ENCODE measurements at regions not wholly inside any gene's neighbourhood (a gene's known extent, or its start where the extent isn't known, plus 50 kb on each side); places are given as distances from the start of the nearest gene placed in this dataset.
"Not testable (repeated sequence)": the region's sequence is repeated elsewhere in the genome, so short reads cannot be mapped to it uniquely, and the experiment has no call there.

DNA sequence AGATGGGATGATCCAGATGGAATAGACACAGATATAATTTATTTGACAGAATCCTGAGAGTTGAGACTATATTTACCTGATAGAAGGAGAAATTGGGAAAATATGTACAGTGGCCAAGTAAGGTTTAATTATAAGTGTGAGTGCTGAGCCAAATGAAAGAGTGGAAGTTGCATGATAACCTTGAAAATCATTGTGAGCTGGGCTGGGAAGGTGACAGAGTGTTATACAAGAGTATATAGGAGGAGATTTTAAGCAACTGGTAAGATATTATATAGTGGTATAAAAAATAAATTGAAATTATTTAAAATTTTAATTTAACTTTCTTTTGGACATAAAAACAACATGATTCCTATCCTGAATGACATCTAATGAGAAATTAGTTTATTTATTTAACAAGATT is 340.8 kb downstream of the NUP35 start:
- no peak for DNase-seq

DNA sequence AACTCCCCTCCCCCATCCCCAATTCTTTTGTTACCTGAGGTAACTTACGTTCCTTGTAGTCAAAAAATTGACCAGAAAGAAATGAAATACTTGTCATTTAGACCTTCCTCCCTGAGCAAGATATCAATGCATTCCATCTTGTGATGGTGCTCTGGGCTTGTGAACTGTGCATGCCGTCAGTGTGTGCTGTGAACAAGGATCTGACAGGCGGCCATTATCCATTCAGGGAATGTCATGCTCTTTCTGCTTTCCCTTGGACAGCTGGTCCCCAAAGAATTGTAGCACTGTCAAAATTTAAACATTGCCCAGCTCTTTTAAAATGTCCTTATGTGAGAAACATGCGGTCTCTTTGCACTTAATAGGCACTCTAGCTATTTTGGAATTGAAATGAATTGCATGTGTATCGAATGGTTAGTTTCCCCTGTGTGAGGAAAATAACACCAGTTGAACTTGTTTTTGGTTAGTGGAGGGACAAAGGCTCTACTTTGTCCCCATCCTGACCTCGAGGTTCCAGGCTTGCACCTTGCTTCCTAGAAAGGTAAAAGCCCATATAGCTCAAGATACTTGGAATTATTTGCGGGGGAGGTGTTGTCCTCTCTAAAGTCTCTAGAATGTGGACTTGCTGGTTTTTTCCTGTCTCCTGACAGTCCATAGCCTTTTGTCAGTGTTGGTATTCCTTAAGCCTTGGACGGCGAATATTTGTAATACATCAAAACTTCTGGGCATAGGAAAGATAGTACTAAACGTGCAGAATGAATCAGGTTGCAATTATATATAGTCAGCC is 350.9 kb downstream of the NUP35 start:
- no peak for DNase-seq

- no peak for DNase-seq
Measured at GRCh38 chr2:183476490-183476889, 352.2 kb downstream of the NUP35 start.

GRCh38 chr2:183477296-183477695 is 353.1 kb downstream of the NUP35 start:
- no peak for DNase-seq

DNA sequence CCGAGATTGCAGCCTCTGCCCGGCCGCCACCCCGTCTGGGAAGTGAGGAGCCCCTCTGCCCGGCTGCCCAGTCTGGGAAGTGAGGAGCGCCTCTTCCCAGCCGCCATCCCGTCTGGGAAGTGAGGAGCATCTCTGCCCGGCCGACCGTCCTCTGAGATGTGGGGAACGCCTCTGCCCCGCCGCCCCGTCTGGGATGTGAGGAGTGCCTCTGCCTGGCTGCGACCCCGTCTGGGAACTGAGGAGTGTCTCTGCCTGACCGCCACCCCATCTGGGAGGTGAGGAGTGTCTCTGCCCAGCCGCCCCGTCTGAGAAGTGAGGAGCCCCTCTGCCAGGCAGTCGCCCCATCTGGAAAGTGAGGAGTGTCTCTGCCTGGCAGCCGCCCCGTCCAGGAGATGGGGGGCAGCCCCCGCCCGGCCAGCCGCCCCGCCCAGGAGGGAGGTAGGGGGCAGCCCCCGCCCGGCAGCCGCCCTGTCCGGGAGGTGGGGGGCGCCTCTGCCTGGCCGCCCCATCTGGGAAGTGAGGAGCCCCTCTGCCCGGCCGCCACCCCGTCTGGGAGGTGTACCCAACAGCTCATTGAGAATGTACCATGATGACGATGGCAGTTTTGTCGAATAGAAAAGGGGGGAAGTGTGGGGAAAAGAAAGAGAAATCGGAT is 354.8 kb downstream of the NUP35 start:
- DNase-seq: not testable (repeated sequence)

- no peak for DNase-seq
Measured at GRCh38 chr2:183487326-183487725, 363.1 kb downstream of the NUP35 start.

DNA sequence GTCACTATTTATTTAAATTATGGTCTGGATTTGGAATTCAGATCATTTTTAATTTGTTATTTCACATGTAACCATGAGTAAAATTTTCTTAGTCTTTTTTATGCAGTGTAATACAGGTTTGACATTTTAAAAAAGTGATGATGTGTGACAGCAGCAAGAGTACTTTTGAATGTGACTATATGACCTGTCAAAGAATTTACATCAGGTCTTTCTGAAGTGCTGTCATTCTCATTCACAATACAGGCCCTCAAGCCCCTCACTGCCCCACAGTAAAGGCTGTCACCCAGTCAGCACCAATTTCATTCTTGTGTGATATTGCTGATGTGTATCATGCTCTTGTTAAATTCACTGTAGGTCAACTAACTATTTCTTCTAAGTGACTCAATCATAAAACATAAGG is 364.2 kb downstream of the NUP35 start:
- no peak for DNase-seq

DNA sequence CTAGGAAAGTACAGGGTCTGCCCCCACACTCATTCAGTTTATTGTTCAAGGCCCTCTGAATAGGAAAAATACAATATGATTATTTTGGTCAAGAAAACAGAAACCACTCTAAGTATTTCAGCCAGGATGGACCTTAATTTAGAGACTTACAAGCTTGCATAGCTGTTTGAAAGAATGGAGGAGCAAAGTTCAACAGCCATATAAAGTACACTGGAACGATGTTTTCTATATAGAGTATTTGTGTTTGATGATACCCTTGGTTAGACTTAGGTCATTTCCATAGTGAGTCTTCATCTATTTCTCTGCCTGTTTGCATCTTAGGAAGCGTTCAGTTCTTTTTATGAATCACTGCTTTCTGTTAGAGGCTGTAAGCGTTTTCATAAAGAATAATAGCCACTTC is 366.2 kb downstream of the NUP35 start:
- no peak for DNase-seq

DNA sequence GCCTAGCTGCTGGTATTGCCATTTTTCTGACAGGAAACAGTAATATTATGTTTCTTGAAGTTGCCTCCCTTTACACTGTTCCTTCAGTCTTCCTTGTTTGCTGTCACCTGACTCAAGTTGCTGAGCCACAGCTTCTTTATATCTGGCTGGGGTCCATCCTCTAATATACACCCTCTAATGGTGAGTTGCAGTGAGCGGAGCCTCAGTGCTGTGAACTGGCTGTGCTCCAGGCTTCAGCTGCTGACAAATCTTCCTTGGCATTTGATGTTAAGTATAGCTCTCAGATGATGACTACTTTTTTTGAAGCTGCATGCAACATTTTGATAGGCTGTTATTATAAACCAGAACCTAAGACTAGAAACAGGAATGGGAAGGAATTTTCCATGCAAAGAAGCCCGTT is 366.7 kb downstream of the NUP35 start:
- peak; percentile 48 for DNase-seq

DNA sequence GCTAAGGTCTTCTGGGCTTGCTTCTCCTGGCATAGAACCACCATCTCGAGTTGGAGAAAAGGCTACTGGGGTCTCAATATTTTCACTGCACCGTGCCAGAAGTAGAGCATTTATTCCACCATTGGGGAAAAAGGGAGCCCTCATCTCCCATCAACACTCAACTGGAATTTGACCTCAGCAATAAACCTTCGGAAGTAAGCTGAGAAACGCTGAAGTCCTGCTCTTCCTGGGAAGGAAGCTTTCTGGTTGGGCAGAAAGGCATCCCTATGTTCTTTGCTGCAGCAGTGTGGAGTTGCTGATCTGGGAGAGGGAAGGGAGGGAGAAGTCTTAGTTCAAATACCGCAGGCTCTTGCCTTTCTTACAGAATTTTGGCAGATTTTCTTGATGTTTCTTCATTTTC is 368.8 kb downstream of the NUP35 start:
- DNase-seq: no peak

DNA sequence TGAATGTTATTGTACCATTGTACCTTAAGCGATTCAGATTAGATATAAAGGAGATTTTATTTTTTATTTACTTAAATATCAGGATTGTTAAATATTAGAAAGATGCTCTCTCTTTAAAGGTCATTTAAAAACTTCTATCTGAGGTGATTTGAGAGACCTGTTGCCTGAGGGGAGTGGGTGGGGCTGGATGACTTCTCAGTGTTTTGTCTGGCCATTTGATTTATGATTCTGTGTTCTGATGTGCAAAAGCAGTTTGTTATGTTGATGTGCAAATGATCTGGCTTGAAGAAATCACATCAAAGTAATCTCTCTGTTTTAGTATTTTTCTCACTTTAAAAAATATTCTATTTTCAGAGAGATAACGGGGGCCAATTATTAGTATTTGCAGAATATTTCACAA is 370.8 kb downstream of the NUP35 start:
- DNase-seq: no peak

- peak; percentile 4 for DNase-seq
Measured at GRCh38 chr2:183495589-183496267, 371.5 kb downstream of the NUP35 start.

DNA sequence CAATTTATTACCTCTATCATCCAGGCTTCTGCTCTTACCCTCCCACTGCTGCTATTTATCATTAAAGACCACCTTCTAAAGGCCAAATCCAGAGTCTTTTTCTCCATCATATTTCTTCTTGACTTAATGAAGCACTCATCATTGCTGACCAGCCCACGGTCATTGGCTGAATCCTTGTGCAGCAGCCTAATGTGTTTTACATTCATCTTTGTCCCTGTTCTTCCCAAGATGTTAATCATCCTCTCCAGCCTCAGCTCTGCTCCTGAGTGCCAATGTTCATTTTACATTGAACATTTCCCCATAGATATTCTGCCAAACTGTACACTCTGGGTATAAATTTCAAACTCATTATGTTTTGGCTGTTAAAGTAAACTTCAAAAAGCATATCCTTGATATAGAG is 373.6 kb downstream of the NUP35 start:
- no peak for DNase-seq

- DNase-seq: no peak
Measured at GRCh38 chr2:183505911-183506310, 381.7 kb downstream of the NUP35 start.

DNA sequence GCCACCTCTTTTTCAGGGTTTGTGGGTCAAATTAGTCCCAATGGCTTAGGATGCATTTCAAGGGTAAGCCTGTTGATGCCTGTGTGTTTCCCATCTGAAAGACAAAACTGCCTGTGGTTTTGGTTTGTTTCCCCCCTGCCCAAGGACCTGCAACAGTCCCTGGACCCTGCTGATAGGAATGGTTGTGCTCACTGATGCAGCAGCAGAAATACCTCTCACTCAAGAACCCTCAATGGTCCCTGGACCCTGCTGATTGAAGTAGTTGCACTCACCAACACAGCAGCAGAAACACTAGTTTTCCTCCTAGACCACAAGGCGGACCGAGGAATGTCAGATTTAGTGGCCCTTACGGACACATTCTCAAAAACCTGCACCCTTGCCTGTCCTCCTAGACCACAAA is 386.9 kb downstream of the NUP35 start:
- DNase-seq: no peak

GRCh38 chr2:183519371-183520056 is 395.3 kb downstream of the NUP35 start:
- no peak for DNase-seq

DNA sequence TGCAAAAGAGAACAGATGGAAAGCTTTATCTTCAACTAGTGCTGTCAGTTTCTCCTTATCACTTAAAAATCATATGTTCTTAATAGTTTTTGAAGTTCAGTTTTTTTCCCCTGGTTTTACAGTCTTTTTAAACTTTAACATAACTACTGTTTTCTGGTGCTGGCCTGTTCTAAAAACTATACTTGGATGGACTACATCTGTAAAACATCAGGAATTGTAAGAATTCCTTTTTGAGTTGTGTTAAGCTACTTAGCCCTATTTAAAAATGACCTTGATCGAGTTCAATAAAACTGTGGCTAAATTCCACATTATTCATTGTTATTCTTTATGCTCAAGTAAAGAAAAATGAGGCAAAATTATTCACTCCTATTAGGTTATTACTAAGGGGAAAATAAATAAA is 397.7 kb downstream of the NUP35 start:
- no peak for DNase-seq

DNA sequence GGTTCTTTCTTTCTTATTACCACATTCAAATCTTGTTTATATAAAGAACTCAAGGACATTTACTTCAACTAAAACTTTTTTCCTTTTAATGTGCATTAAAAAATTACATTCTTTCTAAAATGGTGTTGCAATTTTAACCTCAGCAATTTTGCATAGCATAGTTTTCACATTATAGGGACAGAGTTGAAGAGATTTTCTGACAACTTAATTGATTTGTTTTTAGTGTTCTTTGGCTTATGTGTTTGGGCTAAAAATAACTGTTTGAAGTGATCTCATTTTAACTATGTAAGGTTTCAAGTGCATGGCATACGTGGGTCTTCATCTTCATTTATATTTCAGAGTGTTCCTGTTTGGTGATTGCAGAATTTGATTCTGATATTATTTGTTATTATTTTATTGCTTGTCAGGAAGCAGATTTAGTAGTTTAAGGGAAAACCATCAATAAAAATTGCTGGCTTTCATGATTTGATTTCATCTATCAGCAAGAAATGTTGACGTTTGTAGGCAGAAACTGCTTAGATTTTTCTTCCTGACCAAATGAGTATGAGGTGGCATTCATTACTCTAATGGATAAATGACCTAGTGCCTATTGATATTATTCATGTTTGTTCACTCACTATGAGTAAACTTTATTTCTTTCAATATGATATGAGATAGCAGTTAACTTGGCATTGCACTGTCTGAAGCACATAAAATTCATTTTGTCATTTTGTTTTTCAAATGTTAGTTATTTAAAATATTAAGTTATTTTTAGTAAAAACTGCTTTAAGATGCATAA is 398.4 kb downstream of the NUP35 start:
- DNase-seq: no peak

DNA sequence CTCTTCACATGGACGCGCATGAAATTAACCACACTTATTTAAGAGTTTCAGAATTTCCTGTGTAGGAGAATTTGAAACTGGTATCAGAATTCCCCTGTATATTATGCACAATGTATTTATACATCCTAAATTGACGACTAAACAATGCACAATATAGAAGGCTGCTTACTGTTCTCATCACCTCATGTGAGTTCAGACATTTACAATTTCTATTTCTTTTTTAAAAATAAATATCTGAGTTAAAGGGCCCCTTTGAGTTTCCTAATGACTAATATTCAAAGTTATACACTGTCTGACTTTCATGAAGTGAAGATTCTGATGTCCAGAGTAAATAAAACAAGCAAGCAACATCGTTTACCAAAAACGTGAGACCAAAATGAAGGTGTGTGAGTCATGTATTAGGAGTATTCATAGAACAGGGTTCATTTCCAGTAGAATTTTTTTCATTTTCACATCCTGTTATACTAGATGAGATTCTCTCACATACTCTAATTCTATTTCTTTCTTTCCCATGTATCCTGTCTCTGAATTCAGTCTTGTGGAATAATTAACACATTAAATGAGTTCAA is 406.2 kb downstream of the NUP35 start:
- no peak for DNase-seq

DNA sequence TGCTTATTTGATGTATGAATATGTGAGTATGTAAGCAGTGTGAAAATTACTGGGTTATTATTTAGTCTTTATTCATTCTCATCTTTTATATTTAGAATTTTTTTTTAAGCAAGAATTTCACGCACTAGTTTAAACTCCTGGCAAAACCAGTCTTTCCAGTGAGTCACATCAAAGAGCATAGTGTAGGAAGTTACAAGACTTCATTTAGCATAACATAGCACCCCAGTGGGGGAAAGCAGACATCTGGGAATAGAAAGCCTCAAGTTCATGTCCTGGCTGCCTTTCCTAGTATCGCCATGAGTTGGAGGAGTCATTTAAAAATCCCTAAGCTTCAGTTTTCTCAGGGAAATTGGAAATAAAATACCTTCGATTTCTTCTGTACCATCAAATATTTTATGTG is 408.3 kb downstream of the NUP35 start:
- no peak for DNase-seq

GRCh38 chr2:183533021-183533420 is 408.8 kb downstream of the NUP35 start:
- DNase-seq: no peak

DNA sequence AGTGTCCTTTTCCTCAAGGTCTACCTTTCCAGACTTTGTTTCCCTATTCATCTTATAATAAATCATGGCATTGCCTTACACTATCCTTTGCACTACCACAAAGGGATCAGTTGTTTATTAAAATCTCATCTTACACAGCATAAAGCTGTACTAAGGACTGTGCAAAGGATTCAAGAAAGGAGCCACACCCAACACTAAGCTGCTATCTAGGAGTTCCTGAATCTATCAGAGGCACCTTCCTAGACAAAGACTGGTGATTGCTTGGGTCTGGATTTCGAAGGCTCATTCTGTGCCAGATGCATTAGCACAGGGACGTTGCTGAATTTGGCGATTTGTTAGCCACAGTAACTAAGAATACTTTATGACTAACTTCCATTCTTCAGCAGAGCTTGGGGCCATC is 412.0 kb downstream of the NUP35 start:
- no peak for DNase-seq
